Hematopoietic multipotent progenitor cell (in vitro differentiated cells): ENCODE measurements at regions not wholly inside any gene's neighbourhood (a gene's known extent, or its start where the extent isn't known, plus 50 kb on each side); places are given as distances from the start of the nearest gene placed in this dataset.

ENCODE experiments used
- DNase-seq, 3 donors: peaks; one replicate each; pipeline ENCODE4 v3.0.0-alpha.2; 2011 to 2015; ENCODE audit warnings: low read depth in 2 of 3, low spot score in 2 of 3

DNA sequence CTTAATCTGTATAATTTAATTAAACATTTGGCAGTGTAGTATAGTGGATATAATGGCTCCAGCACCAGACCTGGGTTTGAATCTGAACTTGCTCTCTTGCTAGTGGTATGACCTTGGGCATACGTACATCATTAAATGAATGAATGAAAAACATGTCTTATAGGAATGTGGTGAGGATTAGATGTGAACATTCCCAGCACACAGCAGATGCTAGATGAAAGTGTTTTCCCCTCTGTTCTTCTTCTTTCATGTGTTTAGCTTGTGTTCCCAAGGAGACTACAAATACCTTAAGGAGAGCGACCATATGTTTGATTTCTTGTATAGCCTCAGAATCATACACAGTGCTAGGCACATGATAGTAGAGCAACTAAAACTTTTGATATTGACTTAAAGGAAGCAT is 56.5 kb downstream of the CT47B1 start:
- DNase-seq, result no peak

- no peak for DNase-seq
These were observed 61.7 kb downstream of the CT47B1 start for GRCh38 chrX:120813982-120814381.

- DNase-seq, result no peak
These were observed 74.2 kb downstream of the CT47B1 start for GRCh38 chrX:120801426-120801825.

DNA sequence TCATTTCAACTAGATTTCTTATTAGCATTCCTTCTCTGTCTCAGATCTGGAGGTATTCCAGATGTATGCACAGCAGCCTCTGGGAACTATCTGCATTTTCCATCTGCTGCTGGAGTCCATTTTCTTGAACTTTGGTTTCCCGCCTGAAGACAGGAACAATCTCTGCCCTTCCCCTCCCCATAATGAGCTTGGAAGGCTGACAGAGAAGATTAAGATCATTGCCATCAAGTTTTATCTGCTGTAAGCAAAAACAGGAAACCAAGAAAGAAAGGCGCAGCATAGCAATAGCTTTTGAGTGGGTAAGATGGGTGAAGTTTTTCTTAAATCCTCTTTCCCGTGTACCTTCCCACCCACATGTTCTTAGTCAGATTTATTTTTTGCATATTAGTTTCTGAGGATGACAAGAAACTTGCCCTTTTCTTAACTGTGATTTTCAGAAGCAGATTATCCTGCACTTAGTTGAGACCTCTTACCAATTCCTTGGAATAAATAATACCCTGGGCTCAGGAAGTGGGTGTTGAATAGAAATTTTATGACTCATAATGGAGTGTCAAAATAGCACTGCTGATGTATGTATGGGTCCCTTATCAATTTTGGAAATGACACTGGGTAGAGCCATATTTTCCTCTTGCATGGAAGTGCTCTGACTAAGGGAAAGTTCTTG is 78.3 kb downstream of the CT47B1 start:
- no peak for DNase-seq

- DNase-seq, result no peak
These were observed 80.4 kb downstream of the CT47B1 start for GRCh38 chrX:120795301-120795700.

- no peak for DNase-seq
These were observed 81.1 kb downstream of the CT47B1 start for GRCh38 chrX:120794525-120794975.

DNA sequence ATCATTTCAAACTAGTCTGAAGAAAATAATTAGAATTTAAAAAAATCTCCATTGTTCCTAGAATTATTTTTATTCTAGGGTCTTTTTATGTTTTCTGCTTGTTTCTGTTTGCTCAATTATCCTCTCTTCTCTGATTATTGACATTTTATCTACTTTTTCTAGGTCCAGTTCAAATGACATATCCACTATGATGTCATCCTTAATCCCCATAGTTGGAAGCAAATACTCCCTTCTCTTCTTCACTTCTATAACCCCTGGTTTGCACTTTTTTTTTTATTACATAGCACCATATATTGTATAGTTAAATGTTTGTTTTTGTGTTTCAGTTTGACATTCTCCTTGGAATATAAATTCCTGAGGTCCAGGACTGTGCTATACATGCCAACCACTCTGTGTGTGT is 82.6 kb downstream of the CT47B1 start:
- DNase-seq, result no peak

DNA sequence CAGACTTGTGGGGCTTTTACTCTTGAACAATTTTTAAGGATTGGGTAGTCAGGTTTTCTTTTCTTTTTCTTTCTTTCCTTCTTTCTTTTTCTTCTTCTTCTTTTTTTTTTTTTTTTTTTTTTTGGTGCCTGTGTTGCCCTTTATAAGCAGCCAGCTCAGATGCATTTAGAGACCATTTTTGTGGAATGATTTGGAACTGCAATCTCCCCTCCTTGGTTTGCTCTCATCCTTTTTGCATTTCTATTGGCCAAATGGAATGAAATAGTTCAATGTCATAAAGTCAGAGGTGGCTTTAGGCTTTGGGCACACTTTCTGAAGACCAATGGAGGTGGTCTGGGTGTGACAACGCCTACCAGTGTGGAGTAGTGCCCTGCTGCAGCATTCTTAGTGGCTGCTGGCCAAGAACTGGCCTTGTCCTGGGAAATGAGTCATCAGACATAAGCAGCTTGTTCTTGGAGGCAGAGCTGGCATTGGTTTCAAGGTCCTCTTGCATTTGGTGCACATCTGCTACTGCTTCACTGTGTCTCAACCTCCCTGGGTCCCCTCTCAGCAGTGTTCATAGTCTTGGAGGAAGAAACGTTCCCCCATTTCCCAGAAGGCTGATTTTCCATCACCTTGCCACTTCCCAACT is 84.5 kb downstream of the CT47B1 start:
- peak in 1 of 3 donors; percentile 8 for DNase-seq

DNA sequence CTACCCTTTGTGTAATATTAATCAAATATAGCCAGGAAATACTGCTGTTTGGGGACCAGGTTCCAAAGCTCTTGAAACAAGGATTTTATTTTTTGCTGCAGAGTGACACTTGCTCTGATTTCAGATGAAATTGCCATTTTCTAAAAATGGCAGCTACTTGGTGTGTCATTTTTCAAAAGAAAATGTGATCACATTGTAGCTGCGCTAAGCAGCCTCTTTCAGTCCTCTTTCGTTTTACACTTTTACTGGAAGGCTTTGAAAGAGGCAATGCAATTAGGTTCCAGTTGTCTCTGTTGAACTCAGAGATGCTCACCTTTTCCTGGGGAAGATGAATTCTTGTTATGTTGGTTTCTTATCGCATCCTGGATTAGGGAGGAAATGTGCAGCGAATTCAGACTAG is 85.1 kb downstream of the CT47B1 start:
- DNase-seq, result no peak

- peak; percentile 21 to 72 (median 40) for DNase-seq
These were observed 85.5 kb downstream of the CT47B1 start for GRCh38 chrX:120790118-120790517.

GRCh38 chrX:120781403-120781802 is 94.3 kb downstream of the CT47B1 start:
- no peak for DNase-seq

DNA sequence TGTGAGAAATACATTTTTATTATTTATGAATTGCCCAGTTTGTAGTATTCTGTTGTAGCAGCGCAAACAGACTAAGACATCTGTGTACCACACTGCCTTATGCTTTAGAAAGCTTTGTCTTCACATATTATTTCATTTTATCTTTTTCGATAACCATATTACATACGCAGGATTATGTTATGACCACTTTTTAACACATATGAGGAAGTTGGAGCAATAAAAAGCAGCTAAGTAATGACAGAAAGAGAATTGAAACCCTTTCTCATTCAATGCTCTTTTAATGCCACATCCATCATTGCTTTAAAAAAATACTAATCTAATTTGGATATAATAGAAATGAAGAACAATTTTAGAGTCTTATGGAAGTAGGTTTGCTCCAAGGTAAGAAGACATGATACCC is 99.7 kb downstream of the CT47B1 start:
- DNase-seq, result no peak

GRCh38 chrX:120774606-120775005 is 101.1 kb downstream of the CT47B1 start:
- no peak for DNase-seq

- no peak for DNase-seq
These were observed 101.9 kb downstream of the CT47B1 start for GRCh38 chrX:120773801-120774200.

DNA sequence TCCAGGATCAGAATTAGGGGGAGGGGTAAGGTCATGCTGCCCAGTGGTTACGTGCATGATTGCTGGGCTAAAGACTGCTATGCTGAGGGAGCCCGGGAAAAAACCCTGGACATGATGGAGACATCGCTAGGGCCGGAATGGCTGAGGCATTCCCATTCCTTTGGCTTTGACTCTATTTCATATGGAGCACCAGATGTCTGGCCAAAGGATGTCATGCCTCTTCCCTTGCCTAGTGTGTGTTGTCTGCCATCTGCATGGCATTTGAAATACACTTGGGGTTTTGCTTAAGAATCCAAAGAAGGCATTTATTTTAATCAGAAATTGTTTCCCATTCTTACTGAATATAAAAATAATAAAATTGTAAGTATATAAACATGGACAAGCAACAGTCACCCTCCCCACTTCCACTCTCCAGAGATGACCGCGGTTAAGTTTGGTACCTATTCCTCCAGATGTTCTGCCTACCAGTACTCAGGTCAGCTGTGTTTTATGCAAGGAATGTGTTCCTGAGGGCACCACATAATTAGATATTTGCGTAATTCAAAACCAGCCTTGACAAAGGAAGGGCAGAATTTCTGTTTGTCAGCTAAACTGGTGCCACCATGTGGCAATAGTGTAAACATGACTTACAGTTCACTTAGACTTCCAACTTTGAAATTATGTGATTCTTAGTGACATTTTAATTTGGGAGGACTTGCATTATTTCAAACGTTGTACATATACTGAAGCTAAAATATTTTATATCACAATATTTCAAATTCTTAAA is 105.9 kb downstream of the CT47B1 start:
- peak in 1 of 3 donors; percentile 61 for DNase-seq

DNA sequence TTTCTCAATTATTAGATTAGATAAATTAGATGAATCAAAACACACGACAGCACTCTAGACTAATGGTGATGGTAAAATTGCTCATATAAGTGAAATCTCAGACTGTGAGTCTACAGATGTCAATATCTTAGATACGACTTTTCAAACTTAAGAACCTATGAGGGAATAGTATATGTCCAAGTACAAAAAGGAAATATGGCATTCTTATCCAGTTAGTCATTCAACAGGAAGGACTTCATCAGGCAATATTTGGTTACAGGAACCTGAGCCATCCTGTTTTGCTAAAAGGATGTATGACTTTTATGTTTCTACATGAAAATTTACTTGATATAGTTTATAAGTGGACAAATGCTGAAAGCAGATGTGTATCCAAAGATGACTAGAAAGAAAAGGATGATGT is 107.0 kb downstream of the CT47B1 start:
- DNase-seq, result no peak

DNA sequence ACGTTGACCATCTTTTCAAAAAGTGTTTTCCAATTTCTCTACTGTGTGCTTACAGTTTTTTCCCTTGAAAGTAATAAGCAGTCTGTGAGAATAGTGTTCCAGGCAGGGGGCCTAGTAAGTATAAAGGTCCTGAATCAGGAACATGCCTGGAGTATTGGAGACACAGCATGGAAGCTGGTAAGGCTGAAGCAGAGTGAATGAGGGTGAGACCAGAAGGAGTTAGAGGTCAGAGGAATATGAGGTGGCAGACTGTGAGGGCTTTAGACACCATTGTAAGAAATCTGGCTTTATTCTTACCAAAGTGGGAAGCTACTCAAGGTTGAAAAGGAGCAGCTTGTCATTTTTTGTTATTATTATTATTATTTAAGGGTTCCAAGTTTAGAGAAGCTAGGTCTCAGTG is 107.4 kb downstream of the CT47B1 start:
- no peak for DNase-seq

DNA sequence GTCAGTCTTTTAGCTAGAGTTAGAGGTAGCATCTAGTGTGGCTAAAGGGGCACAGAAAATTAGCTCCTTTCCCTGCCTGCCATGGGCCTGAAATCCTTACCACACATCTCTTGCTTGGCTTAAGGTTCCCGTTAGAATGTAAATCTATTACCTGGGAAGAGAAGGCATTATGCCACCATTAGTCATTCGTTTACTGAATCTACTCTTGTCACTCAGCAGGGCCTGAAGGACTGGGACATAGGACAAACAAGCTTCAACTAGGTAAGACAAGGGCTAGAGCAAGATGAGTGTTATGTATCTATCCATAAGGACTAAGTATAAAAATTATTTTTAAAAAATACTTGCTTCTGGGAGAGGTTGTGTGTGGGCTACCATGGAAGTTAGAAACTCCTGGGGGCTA is 112.4 kb downstream of the CT47B1 start:
- DNase-seq, result no peak

DNA sequence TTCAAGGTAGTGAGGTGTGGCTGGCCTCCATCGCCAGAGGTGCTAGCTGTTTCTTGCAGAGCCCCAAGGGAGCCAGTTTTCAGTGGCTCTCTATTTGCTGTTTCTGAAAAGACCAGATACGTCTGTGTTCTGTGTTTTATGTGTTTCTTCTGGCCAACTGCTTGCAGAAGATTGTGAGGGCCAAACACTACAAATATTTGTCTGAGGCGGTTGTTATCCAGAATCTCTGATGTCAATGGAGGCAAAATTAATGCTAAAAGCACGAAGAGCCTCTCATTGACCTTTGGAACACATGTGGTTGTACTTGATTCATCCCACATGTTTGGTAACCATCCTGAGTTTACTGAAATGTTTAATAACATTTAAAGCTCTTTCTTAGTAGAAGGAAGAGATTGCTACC is 113.9 kb downstream of the CT47B1 start:
- DNase-seq, result no peak

DNA sequence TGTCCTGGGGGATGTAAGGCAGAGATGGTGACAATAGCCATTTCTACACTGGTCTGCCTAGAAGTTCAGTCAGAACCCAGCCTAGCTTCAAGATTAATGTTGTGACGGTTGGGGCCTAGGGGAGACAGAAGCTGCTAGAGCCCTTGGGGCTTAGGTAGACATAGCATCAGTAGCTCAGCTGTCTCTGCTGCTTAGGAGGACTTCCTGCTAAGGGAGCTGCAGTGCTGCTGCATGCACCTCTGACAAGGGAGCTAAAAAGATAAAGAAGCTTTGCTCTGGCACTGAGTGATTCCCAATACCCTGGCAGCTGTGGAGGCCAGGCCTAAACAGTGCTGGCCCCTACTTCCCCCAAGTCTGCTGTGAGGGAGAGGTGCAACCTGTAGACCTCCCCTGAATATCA is 116.0 kb downstream of the CT47B1 start:
- no peak for DNase-seq

GRCh38 chrX:120755066-120755846 is 120.4 kb downstream of the CT47B1 start:
- DNase-seq, result peak in 2 of 3 donors; percentile 47 to 76
